Endothelial cell (in vitro differentiated cells): ENCODE measurements at regions not wholly inside any gene's neighbourhood (a gene's known extent, or its start where the extent isn't known, plus 50 kb on each side); places are given as distances from the start of the nearest gene placed in this dataset.
"Not testable (repeated sequence)": the region's sequence is repeated elsewhere in the genome, so short reads cannot be mapped to it uniquely, and the experiment has no call there.

Experiments used
- DNase-seq: peaks from one replicate; pipeline ENCODE4 v3.0.0; 2021; ENCODE audit warnings: low spot score
- H3K27ac Mint-ChIP-seq: one replicate; pipeline ENCODE4 v1.8.0; 2021; ENCODE audit warnings: mixed read lengths, inconsistent platforms; ENCODE audit not compliant: unreplicated experiment
- H3K27me3 Mint-ChIP-seq: one replicate; pipeline ENCODE4 v1.8.0; 2021; ENCODE audit warnings: mild to moderate bottlenecking, moderate library complexity, mixed read lengths, inconsistent platforms; ENCODE audit not compliant: unreplicated experiment
- H3K36me3 Mint-ChIP-seq: one replicate; pipeline ENCODE4 v1.8.0; 2021; ENCODE audit warnings: mild to moderate bottlenecking, low read depth, mixed read lengths, inconsistent platforms; ENCODE audit not compliant: unreplicated experiment
- H3K4me1 Mint-ChIP-seq: one replicate; pipeline ENCODE4 v1.8.0; 2021; ENCODE audit warnings: mild to moderate bottlenecking, mixed read lengths, inconsistent platforms; ENCODE audit not compliant: unreplicated experiment
- H3K4me3 Mint-ChIP-seq: one replicate; pipeline ENCODE4 v1.8.0; 2021; ENCODE audit warnings: mild to moderate bottlenecking, mixed read lengths, inconsistent platforms; ENCODE audit not compliant: unreplicated experiment
- H3K9me3 Mint-ChIP-seq: one replicate; pipeline ENCODE4 v1.8.0; 2021; ENCODE audit warnings: mixed read lengths, inconsistent platforms; ENCODE audit not compliant: unreplicated experiment
- CTCF ChIP-seq: fragments of 200-600 bp; sonication (generic); IDR thresholded peaks from one replicate; pipeline ENCODE4 v1.5.0; 2021; ENCODE audit warnings: antibody characterized with exemption; ENCODE audit not compliant: unreplicated experiment

- Mint-ChIP-seq H3K4me1 (no peaks in the 10 kb centered on the region), H3K27me3 (peaks cover 3% of the 10 kb centered on the region), H3K4me3 (no peak overlapping the region), H3K27ac (no peak overlapping the region), H3K9me3 (no peaks in the 10 kb centered on the region), H3K36me3 (no peaks in the 10 kb centered on the region)
- no peak for TF ChIP-seq CTCF
- no peak for DNase-seq
These were observed 226.0 kb downstream of the HINT1 start for GRCh38 chr5:130939059-130939458.

GRCh38 chr5:130937046-130937445 is 228.0 kb downstream of the HINT1 start:
- no peaks in the 10 kb centered on the region for H3K9me3 Mint-ChIP-seq
- H3K27me3 Mint-ChIP-seq, result peaks cover 3% of the 10 kb centered on the region
- DNase-seq, result no peak
- H3K27ac Mint-ChIP-seq, result no peak overlapping the region
- no peak overlapping the region for H3K4me3 Mint-ChIP-seq
- TF ChIP-seq CTCF, result no peak
- no peaks in the 10 kb centered on the region for H3K4me1 Mint-ChIP-seq
- H3K36me3 Mint-ChIP-seq, result no peaks in the 10 kb centered on the region

- Mint-ChIP-seq H3K4me3 (no peak overlapping the region), H3K27me3 (peaks cover 3% of the 10 kb centered on the region), H3K27ac (no peak overlapping the region), H3K36me3 (no peaks in the 10 kb centered on the region), H3K4me1 (peaks cover 3% of the 10 kb centered on the region), H3K9me3 (no peaks in the 10 kb centered on the region)
- no peak for TF ChIP-seq CTCF
- no peak for DNase-seq
These were observed 241.4 kb downstream of the HINT1 start for GRCh38 chr5:130923543-130924124.

- no peak for TF ChIP-seq CTCF
- H3K4me3 Mint-ChIP-seq, result no peak overlapping the region
- peaks cover 14% of the 10 kb centered on the region for H3K4me1 Mint-ChIP-seq
- no peak for DNase-seq
- no peak overlapping the region for H3K27ac Mint-ChIP-seq
- no peaks in the 10 kb centered on the region for H3K36me3 Mint-ChIP-seq
- peaks cover 1% of the 10 kb centered on the region for H3K27me3 Mint-ChIP-seq
- H3K9me3 Mint-ChIP-seq, result no peaks in the 10 kb centered on the region
These were observed 253.0 kb downstream of the HINT1 start for GRCh38 chr5:130912088-130912487.

- H3K4me1 Mint-ChIP-seq, result peaks cover 14% of the 10 kb centered on the region
- no peak overlapping the region for H3K27ac Mint-ChIP-seq
- no peak for DNase-seq
- peaks cover 2% of the 10 kb centered on the region for H3K27me3 Mint-ChIP-seq
- no peak overlapping the region for H3K4me3 Mint-ChIP-seq
- TF ChIP-seq CTCF, result no peak
- peaks cover 5% of the 10 kb centered on the region for H3K9me3 Mint-ChIP-seq
- no peaks in the 10 kb centered on the region for H3K36me3 Mint-ChIP-seq
These were observed 256.9 kb downstream of the HINT1 start for GRCh38 chr5:130908186-130908585.

GRCh38 chr5:130897537-130898195 is 267.4 kb downstream of the HINT1 start:
- not testable (repeated sequence) for H3K9me3 Mint-ChIP-seq, H3K27ac Mint-ChIP-seq, H3K4me1 Mint-ChIP-seq, H3K36me3 Mint-ChIP-seq, H3K27me3 Mint-ChIP-seq, DNase-seq
- peak overlapping the region; percentile 29 for H3K4me3 Mint-ChIP-seq

- not testable (repeated sequence) for H3K27ac Mint-ChIP-seq, H3K27me3 Mint-ChIP-seq, DNase-seq, H3K4me1 Mint-ChIP-seq, H3K36me3 Mint-ChIP-seq, H3K9me3 Mint-ChIP-seq
- peak overlapping the region; percentile 29 for H3K4me3 Mint-ChIP-seq
These were observed 267.9 kb downstream of the HINT1 start for GRCh38 chr5:130897181-130897536.
